ENCODE measurements at regions not wholly inside any gene's neighbourhood (a gene's known extent, or its start where the extent isn't known, plus 50 kb on each side); places are given as distances from the start of the nearest gene placed in this dataset.

DNA sequence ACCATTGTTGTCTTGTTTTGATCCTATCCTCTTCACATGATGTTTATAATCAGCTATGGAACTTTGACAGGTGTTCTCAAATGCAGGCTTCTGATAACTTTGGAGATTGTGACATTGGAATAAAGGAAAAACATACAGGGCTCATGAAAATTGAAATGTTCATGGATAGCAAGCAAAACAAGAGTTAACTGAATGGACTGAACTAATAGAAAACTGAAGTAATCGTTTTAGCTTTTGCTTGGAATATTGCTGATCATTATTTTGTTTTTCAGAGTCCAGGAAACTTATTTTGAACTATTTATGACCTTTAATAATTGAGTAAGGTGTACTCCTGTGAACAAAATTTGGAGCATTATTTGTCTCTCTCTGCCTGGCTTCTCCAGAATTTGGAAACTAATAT lies 436.7 kb upstream of the CDH9 start:
- Histone ChIP-seq H3K79me2 (ENCODE audit: control insufficient read depth in 1 of 2, insufficient read depth in 2 of 2, low read length in 2 of 2) (peaks cover 9 to 50% of the 10 kb centered on the region in 2 experiments; a peak in 3 of 4 replicates), H3K23me2 (ENCODE audit: low read depth, low read length) (peaks cover 3% of the 10 kb centered on the region; the same call in 1 of the 2 replicates), H3K4me2 (ENCODE audit: insufficient read depth in 1 of 2, low read depth in 2 of 2, low read length in 2 of 2) (peak overlapping the region; percentile 50 to 66; a peak in 2 of 4 replicates), H3K56ac (replicated peaks; ENCODE audit: insufficient read length, low read depth, low read length) (no peak overlapping the region), H3K4me1 (replicated peaks in 1 of 4; ENCODE audit: control insufficient read depth in 3 of 4, insufficient read depth in 4 of 4, low read length in 3 of 4) (peaks cover 0 to 4% (median 0%) of the 10 kb centered on the region in 4 experiments; a peak in 1 of 7 replicates), H2BK12ac (ENCODE audit: low read depth, low read length) (no peak overlapping the region), H3K18ac (ENCODE audit: extremely low read depth, low read length) (no peak overlapping the region), H3K36me3 (ENCODE audit: control insufficient read depth in 2 of 4, insufficient read depth in 4 of 4, low read length in 3 of 4) (peaks cover 24 to 56% (median 32%) of the 10 kb centered on the region in 4 experiments), H3K4ac (replicated peaks; ENCODE audit: insufficient read length, low read depth, low read length) (no peak overlapping the region), H2BK5ac (ENCODE audit: low read depth, low read length) (no peak overlapping the region), H2AK5ac (ENCODE audit: low read depth, low read length) (no peak overlapping the region), H3K9me3 (ENCODE audit: insufficient read depth in 2 of 2, low read depth in 1 of 2, low read length in 1 of 2) (peaks cover 24 to 29% of the 10 kb centered on the region in 2 experiments), H3K27ac (ENCODE audit: low read depth, low read length) (no peak overlapping the region), H3K14ac (ENCODE audit: insufficient read length) (no peak overlapping the region), H2BK120ac (replicated peaks; ENCODE audit: low read depth, low read length) (no peak overlapping the region), H3K4me3 (ENCODE audit: extremely low read depth in 1 of 4, insufficient read depth in 2 of 4, low read depth in 3 of 4, low read length in 4 of 4) (peak overlapping the region; percentile 82 to 97 (median 84); a peak in 5 of 8 replicates), H3K23ac (ENCODE audit: insufficient read length) (no peak overlapping the region), H4K5ac (ENCODE audit: insufficient read length, low read depth, low read length) (no peak overlapping the region), H2BK20ac (ENCODE audit: low read length) (no peak overlapping the region), H4K91ac (replicated peaks; ENCODE audit: insufficient read length, low read length) (no peak overlapping the region), H2BK15ac (ENCODE audit: low read length) (no peak overlapping the region), H4K20me1 (replicated peaks in 1 of 2; ENCODE audit: control insufficient read depth in 1 of 2, insufficient read depth in 2 of 2, low read length in 2 of 2) (peaks cover 0 to 2% of the 10 kb centered on the region in 2 experiments), H3K27me3 (replicated peaks in 1 of 4; ENCODE audit: control insufficient read depth in 3 of 4, extremely low read depth in 1 of 4, insufficient read depth in 3 of 4, low read length in 3 of 4) (no peaks in the 10 kb centered on the region), H3K79me1 (ENCODE audit: low read depth, low read length) (no peaks in the 10 kb centered on the region), H4K8ac (ENCODE audit: extremely low read depth, insufficient read depth, low read length) (no peak overlapping the region), H3K9ac (replicated peaks in 1 of 4; ENCODE audit: extremely low read depth in 1 of 4, low read depth in 3 of 4, low read length in 3 of 4) (no peak overlapping the region), H2AFZ (ENCODE audit: low read length) (no peak overlapping the region)
- no peak for TF ChIP-seq CEBPB (IDR thresholded peaks at IDR 0.05; ENCODE audit: low read depth, low read length)
- 0 out of 2 replicates have a peak, but pooled peaks have one; percentile 14 for TF ChIP-seq POU5F1 (IDR thresholded peaks at IDR 0.05; ENCODE audit: low read depth, low read length)
- WGBS, 2 experiments (ENCODE audit: extremely low coverage in 1 of 2, insufficient coverage in 1 of 2, insufficient read length in 1 of 2, insufficient replicate concordance in 2 of 2, low coverage in 1 of 2, low lambda C conversion rate in 2 of 2, missing lambda C conversion rate in 1 of 2), result 94% methylated on average over 1 of the region's 1 CpG; no CpG with 5 or more reads in 1 of the 2 experiments
- ChIA-PET POLR2A (ENCODE audit: partially characterized antibody) (interaction anchor here (1.1 to 1.4 kb wide), 2 partner anchors 10 kb away, joined by 3 to 4 read pairs; no protein-coding TSS in a partner anchor), CTCF (ENCODE audit: partially characterized antibody) (no interaction called here)
- FAIRE-seq, result no peak
- DNase-seq (ENCODE audit: low read depth in 1 of 2, low spot score in 2 of 2), result no peak

Data from H1 (cell line).